Activated T-helper 2 cell treated with anti-CD3 and anti-CD28 coated beads, Interferon-gamma antibody, Interleukin-2, Interleukin-4, amounts not matched to agents 10 μg/mL and 5 μg/mL and 100 μg/mL, durations not matched to agents 14 hours and 24 hours and 36 hours (primary cell): ENCODE measurements at regions not wholly inside any gene's neighbourhood (a gene's known extent, or its start where the extent isn't known, plus 50 kb on each side); places are given as distances from the start of the nearest gene placed in this dataset.
"Not testable (repeated sequence)": the region's sequence is repeated elsewhere in the genome, so short reads cannot be mapped to it uniquely, and the experiment has no call there.

Experiments
- DNase-seq: peaks from one replicate; pipeline ENCODE4 v3.0.0; 2021; ENCODE audit warnings: low spot score
- H3K27ac Mint-ChIP-seq: one replicate; pipeline ENCODE4 v1.8.0; 2021; ENCODE audit warnings: mixed read lengths
- H3K27me3 Mint-ChIP-seq: one replicate; pipeline ENCODE4 v1.8.0; 2021; ENCODE audit warnings: low read depth, mixed read lengths
- H3K36me3 Mint-ChIP-seq: one replicate; pipeline ENCODE4 v1.8.0; 2021; ENCODE audit warnings: low read depth, mixed read lengths
- H3K4me1 Mint-ChIP-seq: one replicate; pipeline ENCODE4 v1.8.0; 2021; ENCODE audit warnings: low read depth, mixed read lengths
- H3K4me3 Mint-ChIP-seq: one replicate; pipeline ENCODE4 v1.8.0; 2021; ENCODE audit warnings: low read depth, mild to moderate bottlenecking, moderate library complexity, mixed read lengths
- H3K9me3 Mint-ChIP-seq: one replicate; pipeline ENCODE4 v1.8.0; 2021; ENCODE audit warnings: mixed read lengths
- intact Hi-C: fragments of 100-400 bp; cut with micrococcal nuclease; formaldehyde crosslinking; loops from one replicate; pipeline ENCODE4 v1.15.1; 2023

- Mint-ChIP-seq H3K27ac (no peak overlapping the region), H3K27me3 (peaks cover 26% of the 10 kb centered on the region), H3K4me1 (peaks cover 15% of the 10 kb centered on the region), H3K36me3 (no peaks in the 10 kb centered on the region), H3K9me3 (no peaks in the 10 kb centered on the region), H3K4me3 (no peak overlapping the region)
- intact Hi-C loops = no loop called here
- DNase-seq = no peak
These were observed 106.5 kb upstream of the LARP1 start for GRCh38 chr5:154648706-154649105.

- H3K27me3 Mint-ChIP-seq = peaks cover 30% of the 10 kb centered on the region
- H3K36me3 Mint-ChIP-seq = no peaks in the 10 kb centered on the region
- intact Hi-C loops = no loop called here
- no peak overlapping the region for H3K27ac Mint-ChIP-seq
- peaks cover 4% of the 10 kb centered on the region for H3K9me3 Mint-ChIP-seq
- DNase-seq = no peak
- peaks cover 15% of the 10 kb centered on the region for H3K4me1 Mint-ChIP-seq
- no peak overlapping the region for H3K4me3 Mint-ChIP-seq
These were observed 106.9 kb upstream of the LARP1 start for GRCh38 chr5:154648229-154648628.

- DNase-seq = no peak
- Mint-ChIP-seq H3K9me3 (peaks cover 5% of the 10 kb centered on the region), H3K27ac (no peak overlapping the region), H3K4me3 (peak overlapping the region; percentile 71), H3K36me3 (no peaks in the 10 kb centered on the region), H3K27me3 (peaks cover 34% of the 10 kb centered on the region), H3K4me1 (peaks cover 15% of the 10 kb centered on the region)
- intact Hi-C loops = no loop called here
These were observed 107.4 kb upstream of the LARP1 start for GRCh38 chr5:154647761-154648145.

- H3K9me3 Mint-ChIP-seq = peaks cover 5% of the 10 kb centered on the region
- intact Hi-C loops = no loop called here
- H3K4me1 Mint-ChIP-seq = peaks cover 15% of the 10 kb centered on the region
- H3K36me3 Mint-ChIP-seq = no peaks in the 10 kb centered on the region
- H3K4me3 Mint-ChIP-seq = peak overlapping the region; percentile 71
- H3K27ac Mint-ChIP-seq = no peak overlapping the region
- peaks cover 37% of the 10 kb centered on the region for H3K27me3 Mint-ChIP-seq
- DNase-seq = no peak
These were observed 107.9 kb upstream of the LARP1 start for GRCh38 chr5:154647114-154647760.

- peak overlapping the region; percentile 71 for H3K4me3 Mint-ChIP-seq
- no peak overlapping the region for H3K27ac Mint-ChIP-seq
- peaks cover 15% of the 10 kb centered on the region for H3K4me1 Mint-ChIP-seq
- intact Hi-C loops = no loop called here
- no peak for DNase-seq
- peaks cover 38% of the 10 kb centered on the region for H3K27me3 Mint-ChIP-seq
- H3K36me3 Mint-ChIP-seq = no peaks in the 10 kb centered on the region
- peaks cover 5% of the 10 kb centered on the region for H3K9me3 Mint-ChIP-seq
These were observed 108.4 kb upstream of the LARP1 start for GRCh38 chr5:154646745-154647113.

GRCh38 chr5:154644745-154645411, 110.3 kb upstream of the LARP1 start:
- H3K36me3 Mint-ChIP-seq = no peaks in the 10 kb centered on the region
- H3K27me3 Mint-ChIP-seq = peaks cover 38% of the 10 kb centered on the region
- H3K4me1 Mint-ChIP-seq = peaks cover 15% of the 10 kb centered on the region
- no peak overlapping the region for H3K27ac Mint-ChIP-seq
- no peak for DNase-seq
- H3K4me3 Mint-ChIP-seq = no peak overlapping the region
- H3K9me3 Mint-ChIP-seq = peaks cover 5% of the 10 kb centered on the region
- intact Hi-C loops = no loop called here

- intact Hi-C loops = no loop called here
- no peak overlapping the region for H3K4me3 Mint-ChIP-seq
- H3K4me1 Mint-ChIP-seq = peaks cover 11% of the 10 kb centered on the region
These were observed 112.5 kb upstream of the LARP1 start for GRCh38 chr5:154642499-154643245.

GRCh38 chr5:154640213-154640831, 114.9 kb upstream of the LARP1 start:
- H3K27ac Mint-ChIP-seq = not testable (repeated sequence)

More at GRCh38 chr5:154642499-154643245, 112.5 kb upstream of the LARP1 start:
- Mint-ChIP-seq H3K9me3 (peaks cover 5% of the 10 kb centered on the region), H3K27me3 (peaks cover 32% of the 10 kb centered on the region), H3K36me3 (no peaks in the 10 kb centered on the region), H3K27ac (no peak overlapping the region)
- DNase-seq = no peak

GRCh38 chr5:154636786-154637185, 118.4 kb upstream of the LARP1 start:
- H3K27me3 Mint-ChIP-seq, H3K4me1 Mint-ChIP-seq, H3K36me3 Mint-ChIP-seq, intact Hi-C loops, H3K27ac Mint-ChIP-seq, H3K9me3 Mint-ChIP-seq, H3K4me3 Mint-ChIP-seq, DNase-seq: not testable (repeated sequence)

More at GRCh38 chr5:154640213-154640831, 114.9 kb upstream of the LARP1 start:
- H3K27me3 Mint-ChIP-seq = peaks cover 18% of the 10 kb centered on the region
- DNase-seq, H3K9me3 Mint-ChIP-seq, H3K36me3 Mint-ChIP-seq, H3K4me1 Mint-ChIP-seq, H3K4me3 Mint-ChIP-seq, intact Hi-C loops: not testable (repeated sequence)

GRCh38 chr5:154636271-154636670, 118.9 kb upstream of the LARP1 start:
- H3K4me1 Mint-ChIP-seq, H3K4me3 Mint-ChIP-seq, H3K27me3 Mint-ChIP-seq, H3K36me3 Mint-ChIP-seq, H3K27ac Mint-ChIP-seq, intact Hi-C loops, H3K9me3 Mint-ChIP-seq, DNase-seq: not testable (repeated sequence)

- H3K36me3 Mint-ChIP-seq = not testable (repeated sequence)
These were observed 121.4 kb upstream of the LARP1 start for GRCh38 chr5:154633744-154634143.

GRCh38 chr5:154631141-154631540, 124.0 kb upstream of the LARP1 start:
- H3K27me3 Mint-ChIP-seq = peaks cover 2% of the 10 kb centered on the region
- H3K9me3 Mint-ChIP-seq = no peaks in the 10 kb centered on the region
- DNase-seq = no peak
- intact Hi-C loops = no loop called here
- H3K27ac Mint-ChIP-seq = no peak overlapping the region
- no peaks in the 10 kb centered on the region for H3K36me3 Mint-ChIP-seq
- no peaks in the 10 kb centered on the region for H3K4me1 Mint-ChIP-seq
- H3K4me3 Mint-ChIP-seq = no peak overlapping the region

More at GRCh38 chr5:154633744-154634143, 121.4 kb upstream of the LARP1 start:
- H3K4me3 Mint-ChIP-seq, intact Hi-C loops, H3K27me3 Mint-ChIP-seq, DNase-seq, H3K9me3 Mint-ChIP-seq, H3K4me1 Mint-ChIP-seq, H3K27ac Mint-ChIP-seq: not testable (repeated sequence)

GRCh38 chr5:154630410-154630809, 124.8 kb upstream of the LARP1 start:
- H3K9me3 Mint-ChIP-seq = no peaks in the 10 kb centered on the region
- no peak overlapping the region for H3K4me3 Mint-ChIP-seq
- no peak overlapping the region for H3K27ac Mint-ChIP-seq
- intact Hi-C loops = no loop called here
- DNase-seq = no peak
- H3K4me1 Mint-ChIP-seq = no peaks in the 10 kb centered on the region
- H3K27me3 Mint-ChIP-seq = peaks cover 4% of the 10 kb centered on the region
- no peaks in the 10 kb centered on the region for H3K36me3 Mint-ChIP-seq
